ENCODE measurements at regions not wholly inside any gene's neighbourhood (a gene's known extent, or its start where the extent isn't known, plus 50 kb on each side); places are given as distances from the start of the nearest gene placed in this dataset.

GRCh38 chr9:18167733-18168132, 306.2 kb upstream of the ADAMTSL1 start:
- DNase-seq, result no peak

- no peak for DNase-seq
Measured at GRCh38 chr9:18173923-18174322, 300.0 kb upstream of the ADAMTSL1 start.

GRCh38 chr9:18182636-18183035, 291.3 kb upstream of the ADAMTSL1 start:
- no peak for DNase-seq

GRCh38 chr9:18183974-18184373, 290.0 kb upstream of the ADAMTSL1 start:
- no peak for DNase-seq

GRCh38 chr9:18184401-18184800, 289.6 kb upstream of the ADAMTSL1 start:
- no peak for DNase-seq

- no peak for DNase-seq
Measured at GRCh38 chr9:18185196-18185595, 288.8 kb upstream of the ADAMTSL1 start.

GRCh38 chr9:18188971-18189370, 285.0 kb upstream of the ADAMTSL1 start:
- no peak for DNase-seq

GRCh38 chr9:18189871-18190670, 283.9 kb upstream of the ADAMTSL1 start:
- DNase-seq, result no peak

- no peak for DNase-seq
Measured at GRCh38 chr9:18190671-18191374, 283.1 kb upstream of the ADAMTSL1 start.

- no peak for DNase-seq
Measured at GRCh38 chr9:18194316-18194715, 279.6 kb upstream of the ADAMTSL1 start.

GRCh38 chr9:18195223-18195622, 278.7 kb upstream of the ADAMTSL1 start:
- no peak for DNase-seq

GRCh38 chr9:18202924-18203323, 271.0 kb upstream of the ADAMTSL1 start:
- no peak for DNase-seq

GRCh38 chr9:18207735-18208134, 266.2 kb upstream of the ADAMTSL1 start:
- no peak for DNase-seq

- DNase-seq, result no peak
Measured at GRCh38 chr9:18208166-18209059, 265.5 kb upstream of the ADAMTSL1 start.

- no peak for DNase-seq
Measured at GRCh38 chr9:18215626-18216025, 258.3 kb upstream of the ADAMTSL1 start.

- DNase-seq, result no peak
Measured at GRCh38 chr9:18216376-18216775, 257.6 kb upstream of the ADAMTSL1 start.

GRCh38 chr9:18228101-18228500, 245.9 kb upstream of the ADAMTSL1 start:
- DNase-seq, result no peak

- DNase-seq, result no peak
Measured at GRCh38 chr9:18229992-18230676, 243.8 kb upstream of the ADAMTSL1 start.

- DNase-seq, result no peak
Measured at GRCh38 chr9:18233311-18233710, 240.6 kb upstream of the ADAMTSL1 start.

- no peak for DNase-seq
Measured at GRCh38 chr9:18233776-18234445, 240.0 kb upstream of the ADAMTSL1 start.

- no peak for DNase-seq
Measured at GRCh38 chr9:18235181-18235908, 238.6 kb upstream of the ADAMTSL1 start.
